Effector memory CD4-positive, alpha-beta T cell (primary cell): ENCODE measurements at regions not wholly inside any gene's neighbourhood (a gene's known extent, or its start where the extent isn't known, plus 50 kb on each side); places are given as distances from the start of the nearest gene placed in this dataset.
"Not testable (repeated sequence)": the region's sequence is repeated elsewhere in the genome, so short reads cannot be mapped to it uniquely, and the experiment has no call there.

Experiments used
- DNase-seq, 3 donors: peaks; one replicate each; pipeline ENCODE4 v3.0.0-alpha.2; 2020
- H3K27ac ChIP-seq: 2 replicates; pipeline ENCODE4 v1.7.0; 2013; ENCODE audit warnings: mild to moderate bottlenecking, low read length, moderate library complexity; ENCODE audit not compliant: insufficient read depth, poor library complexity, severe bottlenecking
- H3K27me3 ChIP-seq: replicated peaks from 2 replicates; pipeline ENCODE4 v1.7.0; 2013; ENCODE audit warnings: mild to moderate bottlenecking, low read length; ENCODE audit not compliant: insufficient read depth, control insufficient read depth, poor library complexity, severe bottlenecking
- H3K36me3 ChIP-seq: 2 replicates; pipeline ENCODE4 v1.7.0; 2013; ENCODE audit warnings: mild to moderate bottlenecking, low read length, moderate library complexity; ENCODE audit not compliant: control insufficient read depth, insufficient read depth
- H3K4me1 ChIP-seq: 2 replicates; pipeline ENCODE4 v1.7.0; 2013; ENCODE audit warnings: low read length, mild to moderate bottlenecking; ENCODE audit not compliant: control insufficient read depth, insufficient read depth, poor library complexity, severe bottlenecking
- H3K4me3 ChIP-seq: 2 replicates; pipeline ENCODE4 v1.7.0; 2013; ENCODE audit warnings: low read length, low read depth, mild to moderate bottlenecking; ENCODE audit not compliant: insufficient read depth, poor library complexity, severe bottlenecking
- H3K9me3 ChIP-seq: 2 replicates; pipeline ENCODE4 v1.7.0; 2013; ENCODE audit warnings: mild to moderate bottlenecking, low read length, moderate library complexity; ENCODE audit not compliant: control insufficient read depth

- H3K9me3 ChIP-seq, H3K27ac ChIP-seq, H3K27me3 ChIP-seq, H3K4me1 ChIP-seq, DNase-seq, H3K4me3 ChIP-seq, H3K36me3 ChIP-seq: not testable (repeated sequence)
These were observed 236.7 kb downstream of the CWH43 start for GRCh38 chr4:49222810-49223209.

- not testable (repeated sequence) for H3K27ac ChIP-seq, H3K36me3 ChIP-seq, H3K9me3 ChIP-seq, H3K4me1 ChIP-seq, H3K4me3 ChIP-seq, H3K27me3 ChIP-seq, DNase-seq
These were observed 240.3 kb downstream of the CWH43 start for GRCh38 chr4:49226216-49226866.

- H3K4me3 ChIP-seq, DNase-seq, H3K9me3 ChIP-seq: not testable (repeated sequence)
These were observed 241.9 kb downstream of the CWH43 start for GRCh38 chr4:49227941-49228340.

GRCh38 chr4:49229243-49229642 is 243.2 kb downstream of the CWH43 start:
- H3K4me3 ChIP-seq, H3K27ac ChIP-seq, H3K9me3 ChIP-seq, DNase-seq, H3K27me3 ChIP-seq, H3K36me3 ChIP-seq, H3K4me1 ChIP-seq: not testable (repeated sequence)

More at GRCh38 chr4:49227941-49228340, 241.9 kb downstream of the CWH43 start:
- H3K27ac ChIP-seq, H3K4me1 ChIP-seq, H3K36me3 ChIP-seq, H3K27me3 ChIP-seq: not testable (repeated sequence)

- not testable (repeated sequence) for H3K4me3 ChIP-seq, H3K27ac ChIP-seq, H3K36me3 ChIP-seq, H3K27me3 ChIP-seq, H3K4me1 ChIP-seq, DNase-seq, H3K9me3 ChIP-seq
These were observed 243.6 kb downstream of the CWH43 start for GRCh38 chr4:49229713-49230112.

GRCh38 chr4:49233346-49233745 is 247.3 kb downstream of the CWH43 start:
- not testable (repeated sequence) for H3K27ac ChIP-seq, DNase-seq, H3K27me3 ChIP-seq, H3K9me3 ChIP-seq, H3K4me1 ChIP-seq, H3K4me3 ChIP-seq, H3K36me3 ChIP-seq

GRCh38 chr4:49233749-49234148 is 247.7 kb downstream of the CWH43 start:
- H3K9me3 ChIP-seq, result not testable (repeated sequence)

GRCh38 chr4:49234382-49234781 is 248.3 kb downstream of the CWH43 start:
- not testable (repeated sequence) for H3K27ac ChIP-seq, H3K4me1 ChIP-seq, H3K4me3 ChIP-seq, H3K9me3 ChIP-seq, DNase-seq, H3K36me3 ChIP-seq, H3K27me3 ChIP-seq

More at GRCh38 chr4:49233749-49234148, 247.7 kb downstream of the CWH43 start:
- not testable (repeated sequence) for H3K36me3 ChIP-seq, H3K4me1 ChIP-seq, H3K27ac ChIP-seq, H3K4me3 ChIP-seq, H3K27me3 ChIP-seq, DNase-seq

- not testable (repeated sequence) for H3K4me3 ChIP-seq, H3K36me3 ChIP-seq, H3K27me3 ChIP-seq, H3K9me3 ChIP-seq, H3K27ac ChIP-seq, DNase-seq, H3K4me1 ChIP-seq
These were observed 249.5 kb downstream of the CWH43 start for GRCh38 chr4:49235413-49236160.

- H3K9me3 ChIP-seq, DNase-seq, H3K27me3 ChIP-seq, H3K4me1 ChIP-seq, H3K36me3 ChIP-seq, H3K4me3 ChIP-seq, H3K27ac ChIP-seq: not testable (repeated sequence)
These were observed 250.4 kb downstream of the CWH43 start for GRCh38 chr4:49236474-49236873.
